ENCODE measurements at regions not wholly inside any gene's neighbourhood (a gene's known extent, or its start where the extent isn't known, plus 50 kb on each side); places are given as distances from the start of the nearest gene placed in this dataset.

DNA sequence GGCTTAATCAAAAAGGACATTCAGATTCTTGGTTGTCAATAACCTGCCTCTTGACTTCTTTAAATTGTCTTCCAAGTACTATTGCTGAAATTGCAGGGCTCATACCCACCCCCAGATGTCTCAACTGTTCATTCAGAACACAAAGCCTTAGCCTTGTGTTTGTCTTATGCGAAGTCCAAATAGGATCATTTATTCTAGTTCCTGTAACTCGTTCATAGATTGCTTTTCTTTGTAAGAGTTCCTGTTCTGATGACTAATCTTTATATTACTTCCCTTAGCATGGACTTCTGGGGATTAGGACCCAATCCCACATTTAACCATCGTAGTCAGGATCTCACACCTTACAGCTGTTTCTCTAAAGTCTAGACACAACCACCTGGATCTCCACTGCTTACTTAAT lies 226.0 kb downstream of the VEGFC start:
- TF ChIP-seq CTCF (IDR thresholded peaks at IDR 0.05; ENCODE audit: low read length) = no peak
- TF ChIP-seq EZH2 (optimal IDR thresholded peaks at IDR 0.05; ENCODE audit: low read depth, low read length) = no peak
